Trophoblast cell (in vitro differentiated cells and primary cell): ENCODE measurements at regions not wholly inside any gene's neighbourhood (a gene's known extent, or its start where the extent isn't known, plus 50 kb on each side); places are given as distances from the start of the nearest gene placed in this dataset.
A peak's percentile ranks its signal among the peaks of the same experiment; 100 is the strongest.

Experiments used
- DNase-seq, 2 donors: peaks; one replicate each; pipeline ENCODE4 v3.0.0-alpha.2; 2016
- H2AFZ ChIP-seq: 2 replicates; pipeline ENCODE4 v1.6.1; 2013; ENCODE audit warnings: low read length, moderate library complexity, mild to moderate bottlenecking; ENCODE audit not compliant: insufficient read depth, poor library complexity
- H2AK5ac ChIP-seq: 2 replicates; pipeline ENCODE4 v1.6.1; 2013; ENCODE audit warnings: mild to moderate bottlenecking, low read length
- H2BK120ac ChIP-seq: 2 replicates; pipeline ENCODE4 v1.6.1; 2013; ENCODE audit warnings: low read length, mild to moderate bottlenecking, moderate library complexity; ENCODE audit not compliant: insufficient read depth, poor library complexity
- H2BK12ac ChIP-seq: 2 replicates; pipeline ENCODE4 v1.6.1; 2013; ENCODE audit warnings: mild to moderate bottlenecking, low read length, moderate library complexity
- H2BK5ac ChIP-seq: 2 replicates; pipeline ENCODE4 v1.6.1; 2013; ENCODE audit warnings: low read length, low read depth, moderate library complexity, mild to moderate bottlenecking; ENCODE audit not compliant: poor library complexity
- H3K14ac ChIP-seq: 2 replicates; pipeline ENCODE4 v1.6.1; 2013; ENCODE audit warnings: mild to moderate bottlenecking, low read length
- H3K18ac ChIP-seq: 2 replicates; pipeline ENCODE4 v1.6.1; 2013; ENCODE audit warnings: mild to moderate bottlenecking, low read length
- H3K23ac ChIP-seq: 2 replicates; pipeline ENCODE4 v1.6.1; 2013; ENCODE audit warnings: low read length
- H3K27ac ChIP-seq: 2 replicates; pipeline ENCODE4 v1.5.1; 2013; ENCODE audit warnings: low read depth, mild to moderate bottlenecking, inconsistent platforms, low read length, moderate library complexity
- H3K27me3 ChIP-seq: 2 replicates; pipeline ENCODE4 v1.6.1; 2013; ENCODE audit warnings: inconsistent platforms, mild to moderate bottlenecking, low read length, moderate library complexity; ENCODE audit not compliant: insufficient read depth
- H3K36me3 ChIP-seq, 2 experiments: 1 replicate in 1 of 2; 2 replicates in 1 of 2; pipeline ENCODE4 v1.6.1; 2013; ENCODE audit warnings: low read length in 2 of 2, mild to moderate bottlenecking in 2 of 2, moderate library complexity in 1 of 2; ENCODE audit not compliant: insufficient read depth in 2 of 2, control insufficient read depth in 1 of 2
- H3K4ac ChIP-seq: 2 replicates; pipeline ENCODE4 v1.6.1; 2013; ENCODE audit warnings: low read depth, mild to moderate bottlenecking, low read length, moderate library complexity
- H3K4me1 ChIP-seq, 2 experiments: 1 replicate in 1 of 2; 2 replicates in 1 of 2; pipeline ENCODE4 v1.6.1; 2013; ENCODE audit warnings: low read length in 2 of 2, mild to moderate bottlenecking in 2 of 2, moderate library complexity in 1 of 2; ENCODE audit not compliant: insufficient read depth in 2 of 2, control insufficient read depth in 1 of 2
- H3K4me2 ChIP-seq: 2 replicates; pipeline ENCODE4 v1.6.1; 2013; ENCODE audit warnings: inconsistent platforms, mild to moderate bottlenecking, low read length, moderate library complexity
- H3K4me3 ChIP-seq: 2 replicates; pipeline ENCODE4 v1.5.1; 2013; ENCODE audit warnings: mild to moderate bottlenecking, low read depth, low read length, inconsistent platforms
- H3K79me1 ChIP-seq: one replicate; pipeline ENCODE4 v1.6.1; 2013; ENCODE audit warnings: low read length
- H3K79me2 ChIP-seq: 2 replicates; pipeline ENCODE4 v1.6.1; 2013; ENCODE audit warnings: low read length, mild to moderate bottlenecking; ENCODE audit not compliant: control insufficient read depth, insufficient read depth, poor library complexity
- H3K9ac ChIP-seq: 2 replicates; pipeline ENCODE4 v1.6.1; 2013; ENCODE audit warnings: mild to moderate bottlenecking, low read length
- H3K9me3 ChIP-seq: 2 replicates; pipeline ENCODE4 v1.6.1; 2013; ENCODE audit warnings: low read depth, mild to moderate bottlenecking, control low read depth, inconsistent platforms, low read length; ENCODE audit not compliant: insufficient read depth
- H4K12ac ChIP-seq: 2 replicates; pipeline ENCODE4 v1.6.1; 2013; ENCODE audit warnings: low read depth, mild to moderate bottlenecking, low read length, moderate library complexity
- H4K8ac ChIP-seq: 2 replicates; pipeline ENCODE4 v1.6.1; 2013; ENCODE audit warnings: low read depth, mild to moderate bottlenecking, low read length, moderate library complexity
- H4K91ac ChIP-seq: one replicate; pipeline ENCODE4 v1.6.1; 2013; ENCODE audit warnings: low read depth, mild to moderate bottlenecking, low read length, moderate library complexity
- WGBS: extraction: QIAGEN DNeasy Blood & Tissue Kit; methylation state at CpG from one replicate; pipeline ENCODE4 v1.1.7; 2013; ENCODE audit warnings: missing lambda C conversion rate; ENCODE audit not compliant: insufficient read length, insufficient coverage; ENCODE audit errors: extremely low coverage; 5-methylcytosine and 5-hydroxymethylcytosine counted together

DNA sequence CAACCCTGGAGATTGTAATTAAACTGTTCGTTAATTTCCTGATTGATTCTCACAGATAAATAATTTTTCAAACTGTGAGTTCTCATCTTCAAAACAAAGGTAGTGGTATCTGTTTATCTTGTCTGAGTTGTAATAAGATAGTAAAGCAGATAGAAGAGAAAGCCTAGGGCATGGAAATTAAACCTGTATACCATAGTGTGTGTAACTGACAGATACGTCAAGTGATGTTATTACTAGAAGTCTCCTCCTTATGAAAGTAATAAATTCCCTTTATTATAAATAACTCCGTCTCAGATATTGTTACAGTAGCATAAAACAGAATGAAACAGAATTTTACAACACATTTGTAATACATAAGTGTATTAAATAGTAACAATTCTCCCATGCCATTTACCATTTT, 1065.1 kb downstream of the SLITRK1 start:
- no peaks in the 10 kb centered on the region for H3K79me2 ChIP-seq
- H2AFZ ChIP-seq, result no peak overlapping the region
- no peak overlapping the region for H2BK120ac ChIP-seq
- no peak overlapping the region for H2BK12ac ChIP-seq
- no peak overlapping the region for H3K18ac ChIP-seq
- DNase-seq, result peak in 1 of 2 donors; percentile 13
- no peak overlapping the region for H3K14ac ChIP-seq
- H3K9ac ChIP-seq, result no peak overlapping the region
- no peaks in the 10 kb centered on the region for H3K79me1 ChIP-seq
- H3K27me3 ChIP-seq, result no peaks in the 10 kb centered on the region
- no peak overlapping the region for H3K4me3 ChIP-seq
- peaks cover 1% of the 10 kb centered on the region for H3K9me3 ChIP-seq
- H3K27ac ChIP-seq, result no peak overlapping the region
- H3K4me2 ChIP-seq, result no peak overlapping the region
- H3K36me3 ChIP-seq, result no peaks in the 10 kb centered on the region
- H3K4ac ChIP-seq, result no peak overlapping the region
- no peak overlapping the region for H2AK5ac ChIP-seq
- no peak overlapping the region for H4K12ac ChIP-seq
- H3K4me1 ChIP-seq, result no peaks in the 10 kb centered on the region
- H4K8ac ChIP-seq, result no peak overlapping the region
- no peak overlapping the region for H2BK5ac ChIP-seq
- no CpG with 5 or more reads among the region's 3 CpGs for WGBS
- H4K91ac ChIP-seq, result no peak overlapping the region
- H3K23ac ChIP-seq, result no peak overlapping the region

DNA sequence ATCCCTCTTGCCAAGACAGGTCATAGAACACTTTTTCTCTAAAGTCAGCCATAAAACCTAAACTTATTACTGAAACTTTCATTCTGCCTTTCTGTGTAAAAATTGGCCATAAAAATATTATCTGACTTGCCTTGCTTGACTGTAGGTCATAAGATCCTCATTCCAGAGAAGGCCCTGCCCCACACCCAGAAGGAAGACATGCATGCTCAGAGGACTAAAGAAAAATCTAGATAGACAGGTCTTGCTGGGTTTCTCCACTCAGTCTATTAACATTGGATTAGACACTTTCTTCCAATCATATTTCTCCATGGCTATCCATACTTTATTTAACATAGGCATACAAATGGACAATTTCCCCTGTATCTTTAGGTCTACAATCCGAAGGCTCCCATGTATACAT, 1066.5 kb downstream of the SLITRK1 start:
- H3K23ac ChIP-seq, result no peak overlapping the region
- H2BK120ac ChIP-seq, result no peak overlapping the region
- no peak overlapping the region for H3K4me2 ChIP-seq
- no CpG with 5 or more reads among the region's 1 CpG for WGBS
- H3K36me3 ChIP-seq, result no peaks in the 10 kb centered on the region
- H2AFZ ChIP-seq, result no peak overlapping the region
- H3K79me2 ChIP-seq, result no peaks in the 10 kb centered on the region
- H2AK5ac ChIP-seq, result no peak overlapping the region
- H3K18ac ChIP-seq, result no peak overlapping the region
- DNase-seq, result peak; percentile 15 to 71
- no peak overlapping the region for H4K91ac ChIP-seq
- no peaks in the 10 kb centered on the region for H3K4me1 ChIP-seq
- no peak overlapping the region for H3K4me3 ChIP-seq
- H3K27ac ChIP-seq, result no peak overlapping the region
- H3K14ac ChIP-seq, result no peak overlapping the region
- H3K9me3 ChIP-seq, result peaks cover 1% of the 10 kb centered on the region
- H3K9ac ChIP-seq, result no peak overlapping the region
- H3K79me1 ChIP-seq, result no peaks in the 10 kb centered on the region
- H4K8ac ChIP-seq, result no peak overlapping the region
- no peak overlapping the region for H4K12ac ChIP-seq
- H2BK5ac ChIP-seq, result no peak overlapping the region
- H2BK12ac ChIP-seq, result no peak overlapping the region
- no peaks in the 10 kb centered on the region for H3K27me3 ChIP-seq
- H3K4ac ChIP-seq, result no peak overlapping the region

DNA sequence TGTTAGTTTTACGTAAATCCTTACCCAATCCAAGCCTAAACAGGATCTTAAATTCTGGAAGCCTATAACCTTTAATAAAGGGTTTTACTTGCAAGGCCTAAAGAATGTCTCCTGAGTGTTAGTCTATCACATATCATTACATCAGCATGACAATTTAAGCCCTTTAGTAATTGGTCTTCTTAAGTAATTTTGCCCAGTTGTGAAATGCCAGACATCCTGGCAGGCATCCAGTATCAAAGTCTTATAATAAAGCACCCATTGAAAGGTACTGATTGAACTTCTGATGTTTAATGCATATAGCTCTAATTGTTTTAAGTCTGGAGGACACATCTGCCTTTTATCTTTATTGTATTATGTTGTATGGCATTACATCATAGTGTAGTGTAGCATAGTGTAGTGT, 1078.9 kb downstream of the SLITRK1 start:
- no peak overlapping the region for H4K91ac ChIP-seq
- H3K9me3 ChIP-seq, result no peaks in the 10 kb centered on the region
- no peak overlapping the region for H2BK120ac ChIP-seq
- no peaks in the 10 kb centered on the region for H3K4me1 ChIP-seq
- no peak overlapping the region for H2BK12ac ChIP-seq
- H3K14ac ChIP-seq, result no peak overlapping the region
- H3K9ac ChIP-seq, result no peak overlapping the region
- WGBS, result no CpG with 5 or more reads among the region's 1 CpG
- H2AFZ ChIP-seq, result no peak overlapping the region
- no peak overlapping the region for H3K27ac ChIP-seq
- H3K23ac ChIP-seq, result no peak overlapping the region
- no peak overlapping the region for H3K4me2 ChIP-seq
- no peaks in the 10 kb centered on the region for H3K79me1 ChIP-seq
- no peak overlapping the region for H3K4ac ChIP-seq
- H2BK5ac ChIP-seq, result no peak overlapping the region
- no peaks in the 10 kb centered on the region for H3K79me2 ChIP-seq
- H2AK5ac ChIP-seq, result no peak overlapping the region
- peak in 1 of 2 donors; percentile 51 for DNase-seq
- H4K8ac ChIP-seq, result no peak overlapping the region
- H3K36me3 ChIP-seq, result no peaks in the 10 kb centered on the region
- H3K4me3 ChIP-seq, result no peak overlapping the region
- no peaks in the 10 kb centered on the region for H3K27me3 ChIP-seq
- H4K12ac ChIP-seq, result no peak overlapping the region
- H3K18ac ChIP-seq, result no peak overlapping the region

DNA sequence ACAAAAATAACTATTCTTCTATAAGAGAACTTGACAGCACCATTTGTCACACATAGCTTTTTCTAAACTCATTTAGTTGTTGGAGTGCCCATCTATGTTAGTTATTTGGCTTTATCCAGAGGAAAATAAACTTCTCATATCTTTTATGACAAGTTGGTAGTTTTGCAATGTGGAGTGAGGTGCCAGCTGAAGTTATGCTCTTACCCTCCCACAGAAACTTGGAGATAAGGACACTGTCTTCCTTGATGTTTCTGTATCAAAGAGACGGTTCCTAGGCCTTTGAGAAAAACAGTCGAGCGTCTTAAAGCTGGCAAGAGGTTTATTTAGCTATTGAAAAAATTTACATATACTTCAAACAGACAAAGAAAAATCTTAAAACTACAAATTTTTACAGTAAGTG, 1079.7 kb downstream of the SLITRK1 start:
- H3K4me3 ChIP-seq, result no peak overlapping the region
- no peaks in the 10 kb centered on the region for H3K79me1 ChIP-seq
- no CpG with 5 or more reads among the region's 3 CpGs for WGBS
- no peaks in the 10 kb centered on the region for H3K79me2 ChIP-seq
- H2BK5ac ChIP-seq, result no peak overlapping the region
- H3K18ac ChIP-seq, result no peak overlapping the region
- H3K4me2 ChIP-seq, result no peak overlapping the region
- no peak overlapping the region for H3K9ac ChIP-seq
- no peak overlapping the region for H3K14ac ChIP-seq
- no peak overlapping the region for H4K12ac ChIP-seq
- no peak for DNase-seq
- no peak overlapping the region for H3K23ac ChIP-seq
- H3K27me3 ChIP-seq, result no peaks in the 10 kb centered on the region
- no peak overlapping the region for H2BK120ac ChIP-seq
- no peak overlapping the region for H2AFZ ChIP-seq
- H3K36me3 ChIP-seq, result no peaks in the 10 kb centered on the region
- H2BK12ac ChIP-seq, result no peak overlapping the region
- no peak overlapping the region for H3K4ac ChIP-seq
- H3K4me1 ChIP-seq, result no peaks in the 10 kb centered on the region
- no peak overlapping the region for H2AK5ac ChIP-seq
- H3K27ac ChIP-seq, result no peak overlapping the region
- no peaks in the 10 kb centered on the region for H3K9me3 ChIP-seq
- H4K91ac ChIP-seq, result no peak overlapping the region
- no peak overlapping the region for H4K8ac ChIP-seq
